ENCODE measurements at regions not wholly inside any gene's neighbourhood (a gene's known extent, or its start where the extent isn't known, plus 50 kb on each side); places are given as distances from the start of the nearest gene placed in this dataset.

DNA sequence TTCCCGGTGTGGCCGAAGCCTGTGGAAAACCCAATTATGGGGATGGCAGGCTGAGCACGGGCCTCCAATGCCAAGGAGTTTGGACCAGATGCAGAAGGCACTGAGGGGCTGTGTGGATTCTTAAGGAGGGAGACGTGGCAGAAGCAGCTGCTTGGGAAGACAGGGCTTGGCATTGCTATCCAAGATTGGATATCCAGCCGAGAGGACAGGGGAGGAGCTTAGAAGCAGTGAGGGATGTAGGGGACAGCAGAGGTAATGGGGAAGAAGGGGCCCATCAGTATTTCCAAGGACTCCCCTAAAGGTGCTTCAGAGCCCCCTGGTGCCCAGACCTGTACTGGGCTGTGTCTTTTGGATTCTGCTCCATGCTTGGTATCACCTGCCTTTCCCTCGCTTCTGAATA lies 112.8 kb upstream of the TLE3 start:
- no peak for TF ChIP-seq CTCF (IDR thresholded peaks at IDR 0.05; ENCODE audit: extremely low read depth, missing control alignments)
- DNase-seq (ENCODE audit: low spot score): no peak

- TF ChIP-seq CTCF (IDR thresholded peaks at IDR 0.05; ENCODE audit: extremely low read depth, missing control alignments): no peak
- DNase-seq (ENCODE audit: low spot score): no peak
Measured at GRCh38 chr15:70210076-70210475, 112.4 kb upstream of the TLE3 start.

- no peak for TF ChIP-seq CTCF (IDR thresholded peaks at IDR 0.05; ENCODE audit: extremely low read depth, missing control alignments)
Measured at GRCh38 chr15:70209499-70209898, 111.8 kb upstream of the TLE3 start.

DNA sequence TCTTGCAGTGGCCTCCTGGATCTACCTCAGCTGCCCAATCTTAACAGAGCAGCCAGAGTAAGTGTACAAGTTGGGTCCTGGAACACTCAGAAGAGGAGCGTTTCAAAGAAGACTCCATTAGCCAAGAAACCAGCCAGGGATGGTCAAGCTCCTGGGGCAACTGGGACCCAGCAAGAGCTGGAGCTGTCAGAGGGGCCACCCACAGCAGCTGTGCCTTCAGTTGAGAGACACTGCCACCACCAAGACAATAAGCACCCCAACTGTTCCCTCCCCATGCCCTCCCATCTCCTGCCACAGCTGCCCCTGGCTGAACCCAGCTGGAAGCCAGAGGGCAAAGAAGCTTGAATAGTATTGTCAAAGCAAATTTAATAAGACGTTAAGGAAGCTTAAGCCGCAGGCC lies 110.6 kb upstream of the TLE3 start:
- no peak for DNase-seq (ENCODE audit: low spot score)
- TF ChIP-seq CTCF (IDR thresholded peaks at IDR 0.05; ENCODE audit: extremely low read depth, missing control alignments): no peak

More at GRCh38 chr15:70209499-70209898, 111.8 kb upstream of the TLE3 start:
- no peak for DNase-seq (ENCODE audit: low spot score)

DNA sequence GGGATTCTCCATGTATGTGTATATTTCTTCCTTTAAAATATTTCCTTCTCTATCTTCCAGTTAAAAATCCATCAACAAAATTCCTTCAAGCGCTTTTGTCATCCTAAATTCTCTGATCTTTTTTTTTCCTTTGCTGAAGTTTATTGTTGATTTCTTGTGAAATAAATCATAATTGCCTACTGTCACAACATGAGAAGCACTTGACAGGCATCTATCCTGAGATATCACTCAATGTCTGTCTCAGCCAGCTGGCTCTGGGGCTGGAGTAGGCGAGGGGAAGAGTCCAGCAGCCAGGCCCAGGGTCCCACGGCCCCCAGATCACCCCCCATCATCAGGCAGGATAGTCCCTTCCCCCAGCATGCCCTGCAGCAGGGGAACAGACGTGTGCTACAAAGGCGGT lies 109.0 kb upstream of the TLE3 start:
- TF ChIP-seq CTCF (IDR thresholded peaks at IDR 0.05; ENCODE audit: extremely low read depth, missing control alignments): no peak
- DNase-seq (ENCODE audit: low spot score): no peak

GRCh38 chr15:70204652-70205051 lies 106.9 kb upstream of the TLE3 start:
- no peak for TF ChIP-seq CTCF (IDR thresholded peaks at IDR 0.05; ENCODE audit: extremely low read depth, missing control alignments)
- no peak for DNase-seq (ENCODE audit: low spot score)

DNA sequence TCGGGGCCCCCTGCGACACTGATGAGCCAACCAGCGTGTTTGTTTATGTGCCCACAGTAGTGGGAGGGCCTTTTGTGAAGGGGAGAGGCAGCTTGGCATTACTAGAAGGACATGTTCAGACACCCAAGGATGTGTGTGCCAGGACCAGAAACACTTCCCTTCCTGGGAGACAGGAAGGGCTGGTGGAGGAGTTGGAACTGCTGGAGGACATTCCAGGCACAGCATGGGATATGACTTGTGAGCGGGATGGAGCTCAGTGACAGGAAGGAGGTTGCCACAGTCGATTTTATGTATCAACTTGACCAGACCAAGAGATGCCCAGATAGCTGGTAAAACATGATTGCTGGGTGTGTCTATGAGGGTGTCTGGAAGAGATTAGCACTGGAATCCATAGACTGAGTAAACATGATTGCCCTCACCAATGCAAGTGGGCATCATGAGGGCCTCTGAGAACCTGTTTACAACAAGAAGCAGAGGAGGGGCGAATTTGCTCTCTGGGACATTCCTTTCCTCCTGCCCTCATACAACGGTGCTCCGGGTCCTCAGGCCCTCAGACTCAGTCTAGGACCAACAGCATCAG lies 106.4 kb upstream of the TLE3 start:
- no peak for TF ChIP-seq CTCF (IDR thresholded peaks at IDR 0.05; ENCODE audit: extremely low read depth, missing control alignments)
- DNase-seq (ENCODE audit: low spot score): no peak
